ENCODE measurements at regions not wholly inside any gene's neighbourhood (a gene's known extent, or its start where the extent isn't known, plus 50 kb on each side); places are given as distances from the start of the nearest gene placed in this dataset.
"Not testable (repeated sequence)": the region's sequence is repeated elsewhere in the genome, so short reads cannot be mapped to it uniquely, and the experiment has no call there.

DNA sequence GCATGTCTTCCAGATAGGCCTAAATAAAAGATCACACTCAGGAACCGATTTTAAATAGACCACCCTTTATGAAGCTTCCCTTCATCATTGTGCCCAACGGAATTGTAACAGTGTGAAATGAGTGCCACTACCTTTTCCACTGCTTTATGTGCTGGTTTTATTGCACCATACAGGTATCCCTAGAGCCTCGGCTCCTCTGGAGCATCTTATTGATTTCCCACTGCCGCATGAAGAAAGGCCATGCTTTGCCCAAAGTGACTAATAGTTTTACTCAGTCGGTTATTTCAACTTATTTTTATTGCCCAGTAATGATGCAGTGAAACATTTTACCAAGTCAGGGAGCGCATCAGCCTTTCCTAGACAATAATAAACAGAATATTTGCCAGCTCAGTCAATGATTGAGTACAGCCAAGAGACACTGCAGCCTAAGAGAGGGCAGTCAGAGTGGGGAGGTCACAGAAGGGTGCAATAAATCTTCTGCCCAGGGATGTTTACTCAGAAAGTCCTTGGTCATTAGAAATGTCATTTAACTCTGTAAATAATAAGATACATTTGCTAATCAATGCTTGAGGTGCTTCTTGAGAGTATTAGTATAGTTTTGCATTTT is 216.6 kb upstream of the SPATA31A3 start:
- H3K36me3 ChIP-seq (ENCODE audit: control insufficient read depth, insufficient read depth, low read length); H3K4me1 ChIP-seq (ENCODE audit: control insufficient read depth, insufficient read depth, low read length); H3K9me3 ChIP-seq (ENCODE audit: control insufficient read depth, low read depth, low read length); H3K4me3 ChIP-seq (ENCODE audit: low read length); H3K27ac ChIP-seq (ENCODE audit: low read length); DNase-seq; H3K27me3 ChIP-seq (ENCODE audit: control insufficient read depth, insufficient read depth, low read length): not testable (repeated sequence)
- no CpG with 5 or more reads among the region's 6 CpGs for WGBS (ENCODE audit: insufficient coverage, low lambda C conversion rate)

DNA sequence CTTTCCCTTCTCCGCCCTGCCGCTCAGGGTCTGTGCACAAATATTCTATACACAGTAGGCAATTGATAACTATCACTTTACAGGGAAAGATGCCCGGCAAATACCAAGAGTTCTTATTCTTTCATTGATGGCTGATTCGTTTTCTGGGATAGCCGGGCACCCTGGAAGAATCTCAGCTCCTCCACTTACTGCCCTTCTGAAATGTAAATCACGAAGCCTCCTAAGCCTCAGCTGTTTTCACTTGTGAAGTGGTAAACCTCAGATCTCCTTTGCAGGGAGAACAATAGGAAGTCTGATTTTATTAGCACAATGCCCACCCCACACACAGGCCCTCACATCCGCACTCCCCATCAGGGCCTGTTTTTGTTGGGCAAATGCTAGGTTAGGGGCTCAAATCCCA is 203.8 kb upstream of the SPATA31A3 start:
- not testable (repeated sequence) for H3K36me3 ChIP-seq (ENCODE audit: control insufficient read depth, insufficient read depth, low read length); H3K4me3 ChIP-seq (ENCODE audit: low read length); H3K9me3 ChIP-seq (ENCODE audit: control insufficient read depth, low read depth, low read length); H3K27ac ChIP-seq (ENCODE audit: low read length); DNase-seq; H3K4me1 ChIP-seq (ENCODE audit: control insufficient read depth, insufficient read depth, low read length); H3K27me3 ChIP-seq (ENCODE audit: control insufficient read depth, insufficient read depth, low read length)
- no CpG with 5 or more reads among the region's 7 CpGs for WGBS (ENCODE audit: insufficient coverage, low lambda C conversion rate)

GRCh38 chr9:67195357-67195756 is 203.0 kb upstream of the SPATA31A3 start:
- not testable (repeated sequence) for H3K36me3 ChIP-seq (ENCODE audit: control insufficient read depth, insufficient read depth, low read length); H3K9me3 ChIP-seq (ENCODE audit: control insufficient read depth, low read depth, low read length); H3K4me1 ChIP-seq (ENCODE audit: control insufficient read depth, insufficient read depth, low read length); H3K27ac ChIP-seq (ENCODE audit: low read length); H3K4me3 ChIP-seq (ENCODE audit: low read length); H3K27me3 ChIP-seq (ENCODE audit: control insufficient read depth, insufficient read depth, low read length); DNase-seq
- WGBS (ENCODE audit: insufficient coverage, low lambda C conversion rate): no CpG with 5 or more reads among the region's 8 CpGs

DNA sequence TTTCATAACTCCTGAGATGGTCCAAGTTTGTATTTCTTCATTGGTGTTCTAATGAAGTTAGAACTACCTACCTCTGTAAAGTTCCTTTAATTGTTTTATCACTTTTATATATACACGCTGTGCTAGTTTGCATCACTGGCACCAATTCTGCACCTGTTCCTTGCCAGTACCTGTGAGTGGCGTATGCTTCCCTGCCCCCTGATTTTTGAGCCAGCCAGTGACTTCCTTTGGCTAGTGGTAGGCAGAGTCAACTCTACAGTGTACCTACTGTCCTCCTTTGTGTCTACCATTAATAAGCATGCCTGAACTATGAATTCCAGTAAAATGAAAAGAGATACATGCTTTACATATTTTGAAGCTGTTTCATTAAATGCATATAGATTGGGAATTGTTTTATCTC is 186.8 kb upstream of the SPATA31A3 start:
- DNase-seq; H3K9me3 ChIP-seq (ENCODE audit: control insufficient read depth, low read depth, low read length); H3K4me1 ChIP-seq (ENCODE audit: control insufficient read depth, insufficient read depth, low read length); H3K27ac ChIP-seq (ENCODE audit: low read length); H3K36me3 ChIP-seq (ENCODE audit: control insufficient read depth, insufficient read depth, low read length); H3K4me3 ChIP-seq (ENCODE audit: low read length); H3K27me3 ChIP-seq (ENCODE audit: control insufficient read depth, insufficient read depth, low read length): not testable (repeated sequence)
- no CpG with 5 or more reads among the region's 2 CpGs for WGBS (ENCODE audit: insufficient coverage, low lambda C conversion rate)

GRCh38 chr9:67175167-67175566 is 182.8 kb upstream of the SPATA31A3 start:
- not testable (repeated sequence) for H3K27me3 ChIP-seq (ENCODE audit: control insufficient read depth, insufficient read depth, low read length); H3K27ac ChIP-seq (ENCODE audit: low read length); H3K4me3 ChIP-seq (ENCODE audit: low read length); DNase-seq; H3K9me3 ChIP-seq (ENCODE audit: control insufficient read depth, low read depth, low read length); H3K36me3 ChIP-seq (ENCODE audit: control insufficient read depth, insufficient read depth, low read length); H3K4me1 ChIP-seq (ENCODE audit: control insufficient read depth, insufficient read depth, low read length)
- no CpG with 5 or more reads among the region's 5 CpGs for WGBS (ENCODE audit: insufficient coverage, low lambda C conversion rate)

- not testable (repeated sequence) for H3K27ac ChIP-seq (ENCODE audit: low read length); H3K4me3 ChIP-seq (ENCODE audit: low read length); H3K4me1 ChIP-seq (ENCODE audit: control insufficient read depth, insufficient read depth, low read length); H3K27me3 ChIP-seq (ENCODE audit: control insufficient read depth, insufficient read depth, low read length); H3K36me3 ChIP-seq (ENCODE audit: control insufficient read depth, insufficient read depth, low read length); DNase-seq; H3K9me3 ChIP-seq (ENCODE audit: control insufficient read depth, low read depth, low read length)
- WGBS (ENCODE audit: insufficient coverage, low lambda C conversion rate): no CpG with 5 or more reads among the region's 3 CpGs
Measured at GRCh38 chr9:67171721-67172120, 179.4 kb upstream of the SPATA31A3 start.

GRCh38 chr9:67168530-67169157 is 176.3 kb upstream of the SPATA31A3 start:
- not testable (repeated sequence) for H3K36me3 ChIP-seq (ENCODE audit: control insufficient read depth, insufficient read depth, low read length); H3K27ac ChIP-seq (ENCODE audit: low read length); DNase-seq; H3K27me3 ChIP-seq (ENCODE audit: control insufficient read depth, insufficient read depth, low read length); H3K4me1 ChIP-seq (ENCODE audit: control insufficient read depth, insufficient read depth, low read length); H3K4me3 ChIP-seq (ENCODE audit: low read length); H3K9me3 ChIP-seq (ENCODE audit: control insufficient read depth, low read depth, low read length)
- no CpG with 5 or more reads among the region's 4 CpGs for WGBS (ENCODE audit: insufficient coverage, low lambda C conversion rate)

DNA sequence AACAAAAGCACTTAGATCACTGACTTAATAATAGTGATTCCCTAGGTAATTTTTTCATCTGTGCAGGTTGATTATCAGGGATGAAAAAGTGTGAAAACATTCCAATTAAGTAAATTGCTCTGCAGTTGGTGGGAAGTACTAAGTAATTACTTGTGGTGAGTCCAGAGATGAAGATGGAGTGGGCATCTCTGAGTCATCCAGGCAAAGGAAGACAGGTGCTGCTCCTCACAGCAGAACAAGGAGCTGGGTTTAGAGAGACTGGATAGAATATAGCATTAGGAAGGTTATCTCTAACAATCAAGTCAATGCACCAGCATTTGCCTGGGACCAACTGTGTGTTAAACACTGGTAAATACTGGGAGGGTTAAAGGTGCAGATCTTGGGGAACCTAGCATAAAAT is 174.0 kb upstream of the SPATA31A3 start:
- not testable (repeated sequence) for H3K9me3 ChIP-seq (ENCODE audit: control insufficient read depth, low read depth, low read length); H3K4me1 ChIP-seq (ENCODE audit: control insufficient read depth, insufficient read depth, low read length); DNase-seq; H3K27me3 ChIP-seq (ENCODE audit: control insufficient read depth, insufficient read depth, low read length); H3K36me3 ChIP-seq (ENCODE audit: control insufficient read depth, insufficient read depth, low read length); H3K4me3 ChIP-seq (ENCODE audit: low read length); H3K27ac ChIP-seq (ENCODE audit: low read length)

DNA sequence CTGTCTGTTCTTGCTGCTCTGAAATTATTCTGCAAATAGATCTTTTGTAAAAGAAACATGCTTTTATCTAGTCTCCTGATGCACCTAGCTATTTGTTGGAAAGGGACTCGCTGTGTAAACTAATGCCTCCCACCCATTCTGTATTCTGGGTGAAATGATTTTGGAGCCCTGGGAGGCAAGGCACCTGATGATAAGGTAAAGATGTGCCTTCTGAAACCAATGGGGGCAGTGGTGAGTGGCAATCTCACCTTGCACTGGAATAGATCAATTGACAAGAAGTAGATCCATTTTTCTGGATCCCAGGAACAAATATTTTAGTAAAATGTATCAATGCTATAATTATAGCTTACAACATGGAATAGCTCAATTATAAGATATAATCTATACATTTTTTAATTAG is 170.5 kb upstream of the SPATA31A3 start:
- not testable (repeated sequence) for H3K4me1 ChIP-seq (ENCODE audit: control insufficient read depth, insufficient read depth, low read length); H3K9me3 ChIP-seq (ENCODE audit: control insufficient read depth, low read depth, low read length); H3K36me3 ChIP-seq (ENCODE audit: control insufficient read depth, insufficient read depth, low read length); H3K27ac ChIP-seq (ENCODE audit: low read length); H3K27me3 ChIP-seq (ENCODE audit: control insufficient read depth, insufficient read depth, low read length); DNase-seq; H3K4me3 ChIP-seq (ENCODE audit: low read length)
- WGBS (ENCODE audit: insufficient coverage, low lambda C conversion rate): no CpG with 5 or more reads among the region's 1 CpG

DNA sequence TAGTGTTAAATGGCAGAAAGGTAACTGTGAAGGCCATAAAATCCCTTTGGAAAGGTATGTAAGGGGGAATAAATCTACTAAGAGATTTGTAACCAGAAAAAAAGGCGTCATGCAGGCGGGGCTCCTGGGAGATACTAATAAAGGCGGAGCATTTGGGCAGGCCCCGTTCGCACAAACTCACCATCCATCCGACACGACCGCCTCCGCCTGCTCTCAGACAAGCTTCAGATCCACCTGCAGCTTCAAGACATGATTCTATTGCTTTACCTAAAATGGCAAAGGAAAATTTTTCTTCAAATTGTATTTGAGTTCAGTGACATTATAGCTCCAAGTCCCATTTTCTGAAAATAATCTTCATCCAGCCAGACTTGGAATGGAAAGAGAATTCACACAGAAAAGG is 162.9 kb upstream of the SPATA31A3 start:
- H3K27ac ChIP-seq (ENCODE audit: low read length); H3K4me1 ChIP-seq (ENCODE audit: control insufficient read depth, insufficient read depth, low read length); H3K36me3 ChIP-seq (ENCODE audit: control insufficient read depth, insufficient read depth, low read length); DNase-seq; H3K27me3 ChIP-seq (ENCODE audit: control insufficient read depth, insufficient read depth, low read length); H3K4me3 ChIP-seq (ENCODE audit: low read length); H3K9me3 ChIP-seq (ENCODE audit: control insufficient read depth, low read depth, low read length): not testable (repeated sequence)
- no CpG with 5 or more reads among the region's 9 CpGs for WGBS (ENCODE audit: insufficient coverage, low lambda C conversion rate)

GRCh38 chr9:67153501-67153900 is 161.2 kb upstream of the SPATA31A3 start:
- WGBS (ENCODE audit: insufficient coverage, low lambda C conversion rate): no CpG with 5 or more reads among the region's 3 CpGs
- not testable (repeated sequence) for H3K27me3 ChIP-seq (ENCODE audit: control insufficient read depth, insufficient read depth, low read length); H3K9me3 ChIP-seq (ENCODE audit: control insufficient read depth, low read depth, low read length); H3K4me3 ChIP-seq (ENCODE audit: low read length); H3K4me1 ChIP-seq (ENCODE audit: control insufficient read depth, insufficient read depth, low read length); DNase-seq; H3K27ac ChIP-seq (ENCODE audit: low read length); H3K36me3 ChIP-seq (ENCODE audit: control insufficient read depth, insufficient read depth, low read length)

Data from large intestine (tissue), 3 donors.